HepG2 (cell line): ENCODE measurements at regions not wholly inside any gene's neighbourhood (a gene's known extent, or its start where the extent isn't known, plus 50 kb on each side); places are given as distances from the start of the nearest gene placed in this dataset.

ENCODE experiments used
- ATAC-seq: fragments of 200-7000 bp; cut with Tn5 transposase; 3 replicates; pipeline ENCODE4 v1.9.1; 2020; ENCODE audit warnings: mild to moderate bottlenecking, moderate library complexity
- BruUV-seq: library from RNA; stranded (reverse); fragments of 400-500 nt; replicated peaks from 2 replicates; lab custom pipeline; 2021; lab: Mats Ljungman, UMichigan
- CTCF ChIA-PET: fragments of 300-600 bp; formaldehyde crosslinking; extraction: SDS; loops from one replicate; lab custom pipeline; 2021; ENCODE audit warnings: low total read pairs, inconsistent platforms, low intra/inter-chr PET ratio; lab: Yijun Ruan, JAX
- POLR2A ChIA-PET: fragments of 350-600 bp; sonication (Branson Sonifier 250); formaldehyde crosslinking; loops from one replicate; lab custom pipeline; 2020; ENCODE audit warnings: antibody characterized with exemption, inconsistent platforms; lab: Yijun Ruan, JAX
- DNase-seq: peaks from one replicate; pipeline ENCODE4 v3.0.0-alpha.2; 2015; ENCODE audit warnings: low spot score
- FAIRE-seq: peaks from 3 replicates; lab custom pipeline; 2011; peaks lifted over from hg19 to GRCh38; lab: Jason Lieb, UNC
- H2AFZ ChIP-seq: one replicate; pipeline ENCODE4 v1.6.1; 2011; ENCODE audit warnings: low read length, inconsistent platforms
- H3K27ac ChIP-seq: fragments of 300-600 bp; 3 replicates; pipeline ENCODE4 v1.8.0; 2011; ENCODE audit warnings: mixed run types, mild to moderate bottlenecking, mixed read lengths, low read length, inconsistent platforms; ENCODE audit not compliant: insufficient read depth; ENCODE audit errors: extremely low read length
- H3K27me3 ChIP-seq, 2 experiments: fragments of 200-600 bp in 1 of 2; 2 replicates in 1 of 2; 3 replicates in 1 of 2; pipeline versions ENCODE4 v1.6.0 to v1.8.0; 2011; ENCODE audit warnings: low read length in 2 of 2, mild to moderate bottlenecking in 2 of 2, moderate library complexity in 2 of 2, inconsistent platforms in 1 of 2; ENCODE audit not compliant: insufficient read depth in 2 of 2, control insufficient read depth in 1 of 2
- H3K36me3 ChIP-seq, 2 experiments: fragments of 200-600 bp in 1 of 2; replicated peaks in 1 of 2; 2 replicates in 1 of 2; 3 replicates in 1 of 2; pipeline versions ENCODE4 v1.5.1 to v1.8.0; 2011; ENCODE audit warnings: low read length in 2 of 2, inconsistent platforms in 1 of 2; ENCODE audit not compliant: insufficient read depth in 2 of 2, control insufficient read depth in 1 of 2
- H3K4me1 ChIP-seq: 2 replicates; pipeline ENCODE4 v1.5.1; 2012; ENCODE audit warnings: low read length, inconsistent platforms; ENCODE audit not compliant: insufficient read depth
- H3K4me2 ChIP-seq: 2 replicates; pipeline ENCODE4 v1.6.0; 2011; ENCODE audit warnings: low read depth, low read length, inconsistent platforms
- H3K4me3 ChIP-seq, 3 experiments: fragments of 200-600 bp in 1 of 3; sonication (generic), shearing (Covaris generic) in 1 of 3; replicated peaks in 1 of 3; 2 replicates each; pipeline ENCODE4 v1.5.1; 2011 to 2016; ENCODE audit warnings: low read length in 3 of 3, inconsistent platforms in 2 of 3, low read depth in 2 of 3, mild to moderate bottlenecking in 2 of 3, control low read depth in 1 of 3, mixed read lengths in 1 of 3; ENCODE audit not compliant: insufficient read depth in 1 of 3
- H3K79me2 ChIP-seq: one replicate; pipeline ENCODE4 v1.6.1; 2011; ENCODE audit warnings: low read length, inconsistent platforms; ENCODE audit not compliant: insufficient read depth
- H3K9ac ChIP-seq: 2 replicates; pipeline ENCODE4 v1.6.0; 2011; ENCODE audit warnings: mild to moderate bottlenecking, low read depth, low read length, inconsistent platforms; ENCODE audit not compliant: insufficient read depth
- H3K9me3 ChIP-seq: 2 replicates; pipeline ENCODE4 v1.5.1; 2012; ENCODE audit warnings: mild to moderate bottlenecking, low read length
- H4K20me1 ChIP-seq: 2 replicates; pipeline ENCODE4 v1.6.0; 2011; ENCODE audit warnings: inconsistent platforms, mild to moderate bottlenecking, low read length, moderate library complexity; ENCODE audit not compliant: insufficient read depth
- CENPT ChIP-seq: sonication (generic); formaldehyde crosslinking; IDR thresholded peaks from 2 replicates; pipeline ENCODE4 v1.8.0; 2022; ENCODE audit warnings: low read depth, mild to moderate bottlenecking, moderate library complexity, missing genetic modification reagents
- ELF4 ChIP-seq: sonication (generic); formaldehyde crosslinking; IDR thresholded peaks from 2 replicates; pipeline ENCODE4 v1.5.0; 2020; ENCODE audit warnings: missing genetic modification reagents, mild to moderate bottlenecking, moderate library complexity, borderline replicate concordance
- MIXL1 ChIP-seq: IDR thresholded peaks from 2 replicates; pipeline ENCODE4 v1.6.1; 2016
- NCOR1 ChIP-seq: fragments of 200-600 bp; sonication (generic); IDR thresholded peaks from 2 replicates; pipeline ENCODE4 v1.7.0; 2017; ENCODE audit warnings: antibody characterized with exemption, low read length, borderline replicate concordance
- SMAD9 ChIP-seq: sonication (generic); formaldehyde crosslinking; IDR thresholded peaks from 2 replicates; pipeline ENCODE4 v1.5.1; 2020; ENCODE audit warnings: mild to moderate bottlenecking, missing genetic modification reagents
- SP1 ChIP-seq, 2 experiments: fragments of 450-650 bp in 1 of 2; sonication (generic) in 1 of 2; formaldehyde crosslinking in 1 of 2; IDR thresholded peaks; 2 replicates each; pipeline versions ENCODE4 v1.4.0 to v1.6.1; 2016 to 2020; ENCODE audit warnings: missing genetic modification reagents in 1 of 2
- ZBTB20 ChIP-seq: sonication (generic); formaldehyde crosslinking; IDR thresholded peaks from 2 replicates; pipeline ENCODE4 v1.8.1; 2023; ENCODE audit warnings: missing genetic modification reagents, low read depth, mild to moderate bottlenecking, borderline replicate concordance
- ZMYM2 ChIP-seq: sonication (generic); formaldehyde crosslinking; IDR thresholded peaks from 2 replicates; pipeline ENCODE4 v1.8.0; 2022; ENCODE audit warnings: mild to moderate bottlenecking, missing genetic modification reagents
- ZNF33B ChIP-seq: sonication (generic); formaldehyde crosslinking; IDR thresholded peaks from 2 replicates; pipeline ENCODE4 v1.5.1; 2020; ENCODE audit warnings: mild to moderate bottlenecking, missing genetic modification reagents
- ZNF512 ChIP-seq: sonication (generic); formaldehyde crosslinking; IDR thresholded peaks from 2 replicates; pipeline ENCODE4 v1.4.0; 2020; ENCODE audit warnings: mild to moderate bottlenecking, missing genetic modification reagents
- ZNF552 ChIP-seq: sonication (generic); formaldehyde crosslinking; IDR thresholded peaks from 2 replicates; pipeline ENCODE4 v1.9.0; 2022; ENCODE audit warnings: missing genetic modification reagents, mild to moderate bottlenecking, borderline replicate concordance
- ZNF768 ChIP-seq: sonication (generic); formaldehyde crosslinking; IDR thresholded peaks from 2 replicates; pipeline ENCODE4 v1.4.0; 2020; ENCODE audit warnings: missing genetic modification reagents
- ZNF883 ChIP-seq: sonication (generic); formaldehyde crosslinking; IDR thresholded peaks from 2 replicates; pipeline ENCODE4 v1.5.1; 2020; ENCODE audit warnings: mild to moderate bottlenecking, missing genetic modification reagents; ENCODE audit errors: not compliant biosample characterization
- ZSCAN20 ChIP-seq: sonication (generic); formaldehyde crosslinking; IDR thresholded peaks from 2 replicates; pipeline ENCODE4 v1.4.0; 2020; ENCODE audit warnings: missing genetic modification reagents, mild to moderate bottlenecking, borderline replicate concordance
- WGBS: methylation state at CpG from one replicate; pipeline ENCODE4 v1.1.6; 2017; ENCODE audit warnings: low lambda C conversion rate; 5-methylcytosine and 5-hydroxymethylcytosine counted together
- in situ Hi-C: cut with HindIII; loops from 2 replicates; pipeline ENCODE4 v1.10.0; 2017; ENCODE audit warnings: low pct_unique_long_range_greater_than_20kb; ENCODE audit not compliant: extremely low pct_ligation_motif_present
- intact Hi-C: fragments of 100-400 bp; cut with micrococcal nuclease; formaldehyde crosslinking; loops from one replicate; pipeline ENCODE4 v1.10.0; 2022; ENCODE audit not compliant: unreplicated experiment

- H3K9ac ChIP-seq, result no peak overlapping the region
- ATAC-seq, result no peak
- POLR2A ChIA-PET, result no interaction called here
- H3K27me3 ChIP-seq, result peaks cover 0 to under 1% of the 10 kb centered on the region in 2 experiments; a peak in 3 of 5 replicates
- in situ Hi-C loops, result loop anchor here (25.0 kb wide), 2 partner anchors 327 to 827 kb away; no protein-coding TSS in a partner anchor
- no peak overlapping the region for H2AFZ ChIP-seq
- no peak overlapping the region for H3K4me3 ChIP-seq
- no peak overlapping the region for H3K4me2 ChIP-seq
- TF ChIP-seq SP1 (IDR thresholded peaks at IDR 0.05) (no peak), SP1 (CRISPR knock-in tag; IDR thresholded peaks at IDR 0.05) (no peak), ZNF512 (no peak), CENPT (CRISPR knock-in tag) (no peak), ZNF883 (CRISPR knock-in tag) (no peak), NCOR1 (no peak), ZNF768 (CRISPR knock-in tag) (no peak), SMAD9 (CRISPR knock-in tag) (no peak), MIXL1 (CRISPR knock-in tag) (no peak), ZSCAN20 (CRISPR knock-in tag) (no peak), ZNF33B (CRISPR knock-in tag) (no peak), ZMYM2 (CRISPR knock-in tag) (no peak), ZNF552 (CRISPR knock-in tag) (no peak), ELF4 (no peak), ZBTB20 (CRISPR knock-in tag) (no peak)
- TF ChIP-seq, all 625 proteins: peak for 0
- H4K20me1 ChIP-seq, result no peaks in the 10 kb centered on the region
- CTCF ChIA-PET, result no interaction called here
- no peaks in the 10 kb centered on the region for H3K9me3 ChIP-seq
- FAIRE-seq (no peak), DNase-seq (peak; percentile 7)
- H3K79me2 ChIP-seq, result no peaks in the 10 kb centered on the region
- no peak overlapping the region for H3K27ac ChIP-seq
- H3K4me1 ChIP-seq, result no peaks in the 10 kb centered on the region
- H3K36me3 ChIP-seq, result no peaks in the 10 kb centered on the region
- intact Hi-C loops, result no loop called here
- no TSS peak for BruUV-seq
- WGBS, result 7% methylated on average over 13 of the region's 13 CpGs
These were observed 62.1 kb upstream of the SMIM21 start for GRCh38 chr18:75489493-75490190.
